GM21529 (cell line): ENCODE measurements at regions not wholly inside any gene's neighbourhood (a gene's known extent, or its start where the extent isn't known, plus 50 kb on each side); places are given as distances from the start of the nearest gene placed in this dataset.
"Not testable (repeated sequence)": the region's sequence is repeated elsewhere in the genome, so short reads cannot be mapped to it uniquely, and the experiment has no call there.

Experiments used
- ATAC-seq: cut with Tn5 transposase; IDR thresholded peaks from one replicate; pipeline ENCODE4 v1.9.1; 2021; ENCODE audit not compliant: unreplicated experiment

DNA sequence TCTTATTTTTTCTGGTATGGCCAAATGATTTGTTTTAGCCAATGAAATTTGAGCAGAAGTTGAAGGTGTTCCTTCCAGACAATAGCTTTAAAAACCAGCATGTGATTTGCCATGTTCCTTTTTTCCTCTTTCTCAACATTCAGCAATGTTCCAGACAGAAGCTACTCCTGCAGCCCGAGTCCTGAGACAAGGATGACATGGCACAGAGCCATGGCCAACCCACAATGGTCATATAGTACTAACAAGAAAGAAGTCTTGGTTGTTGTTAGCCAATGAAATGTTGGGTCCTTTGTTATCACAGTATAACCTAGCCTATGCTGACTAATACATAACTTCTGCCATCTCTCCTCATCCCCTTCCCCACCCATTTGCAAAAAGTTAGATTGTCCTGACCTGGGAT, 211.1 kb upstream of the STT3B start:
- no peak for ATAC-seq

DNA sequence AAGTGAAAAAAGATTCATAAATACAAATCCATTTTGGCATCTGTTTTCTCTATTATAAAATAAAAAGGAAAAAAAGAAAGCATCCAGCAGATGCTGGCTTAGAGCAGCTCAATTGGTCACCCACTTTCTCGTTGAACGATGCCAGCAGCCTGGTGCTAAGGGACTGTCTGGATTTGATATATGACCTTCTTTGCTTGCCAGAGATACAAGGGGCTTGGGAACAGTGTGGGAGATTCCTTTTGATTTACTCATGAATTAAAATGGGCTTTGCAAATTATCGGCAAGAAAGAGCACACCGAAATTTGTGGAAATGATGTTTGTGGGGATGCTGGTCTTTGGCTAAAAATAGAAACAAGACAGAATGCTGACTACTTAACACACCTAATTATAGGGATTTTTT, 210.3 kb upstream of the STT3B start:
- ATAC-seq, result no peak

GRCh38 chr3:31327826-31328357, 204.8 kb upstream of the STT3B start:
- not testable (repeated sequence) for ATAC-seq

- ATAC-seq, result no peak
These were observed 201.4 kb upstream of the STT3B start for GRCh38 chr3:31331278-31331677.

DNA sequence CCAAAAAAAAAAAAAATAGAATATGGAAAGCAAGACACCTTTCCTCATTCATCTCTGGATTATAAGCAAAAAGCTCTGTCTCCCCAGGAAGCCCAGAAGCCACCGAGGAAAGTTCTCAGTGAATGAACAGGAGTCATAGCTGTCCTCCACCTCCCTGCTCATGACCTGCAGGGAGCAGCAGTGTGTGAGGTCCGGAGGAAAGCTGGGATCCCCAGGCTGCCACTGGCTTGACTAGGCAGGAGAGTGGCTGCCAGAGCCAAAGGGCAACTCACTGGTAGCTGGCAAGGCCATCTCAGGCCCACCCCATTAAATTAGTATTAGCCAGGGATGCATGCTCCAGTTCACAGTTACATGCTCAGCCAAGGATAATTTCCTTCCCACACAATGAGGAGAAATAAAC, 191.6 kb upstream of the STT3B start:
- no peak for ATAC-seq

DNA sequence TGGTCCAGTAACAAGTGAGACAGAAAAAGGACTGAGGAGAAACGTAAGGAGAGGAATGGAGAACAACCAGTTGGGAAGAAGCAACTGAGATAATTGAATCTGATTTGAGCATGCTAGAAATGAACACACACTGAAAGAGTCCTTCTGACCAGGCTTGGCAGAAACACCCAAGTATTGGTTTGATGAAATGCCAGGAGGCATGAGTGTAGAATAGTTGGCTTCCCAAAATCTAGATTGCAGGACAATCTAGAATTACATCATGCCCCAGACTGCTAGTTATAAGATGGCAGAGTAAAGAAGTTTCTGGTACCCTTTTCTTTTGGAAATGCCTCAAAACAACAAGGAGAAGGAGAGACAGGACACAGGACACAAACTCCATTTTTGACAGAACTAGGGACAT, 189.7 kb upstream of the STT3B start:
- no peak for ATAC-seq

- ATAC-seq, result no peak
These were observed 187.1 kb upstream of the STT3B start for GRCh38 chr3:31345581-31345980.

DNA sequence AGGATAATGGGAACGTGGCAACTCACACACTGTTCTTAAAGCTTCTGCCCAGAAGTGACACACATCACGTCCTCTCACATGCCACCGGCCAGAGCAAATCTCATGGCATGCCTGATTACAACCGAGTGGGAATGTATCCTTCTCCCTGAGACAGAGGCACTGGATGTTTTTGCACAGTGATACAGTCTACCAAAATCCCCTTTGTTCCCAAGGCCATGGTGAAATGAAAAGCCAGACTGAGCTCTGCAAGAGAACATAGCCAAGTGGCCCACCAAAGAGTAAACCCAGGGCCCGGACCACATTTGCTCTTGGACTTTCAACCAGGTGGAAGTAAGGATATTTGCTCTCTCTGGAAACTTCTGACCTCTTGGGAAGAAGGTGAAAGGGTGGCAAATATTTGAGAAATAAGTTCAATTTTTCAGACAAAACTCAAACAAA, 186.2 kb upstream of the STT3B start:
- no peak for ATAC-seq

DNA sequence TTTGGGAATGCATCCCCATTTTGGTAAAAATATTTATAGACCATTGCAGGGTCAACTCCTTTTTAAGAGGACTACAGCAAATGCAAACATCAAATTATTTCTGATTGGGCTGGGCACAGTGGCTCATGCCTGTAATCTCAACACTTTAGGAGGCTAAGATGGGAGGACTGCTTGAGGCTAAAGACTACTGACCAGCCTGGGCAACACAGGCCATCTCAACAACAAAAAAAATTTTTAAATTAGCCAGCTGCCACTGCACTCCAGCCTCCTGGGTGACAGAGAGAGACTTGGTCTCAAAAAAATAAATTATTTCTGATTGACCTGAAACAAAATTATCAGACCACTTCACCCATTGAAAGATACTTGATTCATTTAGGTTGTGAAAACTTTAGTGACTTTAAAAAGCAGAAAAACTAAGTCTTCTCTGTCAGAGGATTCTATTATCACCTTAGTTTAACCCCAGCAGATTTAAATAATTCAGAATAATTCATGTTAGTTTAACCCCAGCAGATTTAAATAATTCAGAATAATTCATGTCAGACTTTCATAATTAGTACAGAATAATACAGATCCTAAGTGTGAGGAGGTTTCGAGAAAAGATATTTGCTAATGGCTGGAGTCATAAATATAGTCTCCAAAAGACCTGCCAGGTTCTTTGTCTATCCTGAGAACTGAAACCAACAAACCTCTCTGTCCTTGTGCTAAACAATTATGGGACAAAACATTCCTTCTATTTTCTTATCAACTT, 183.6 kb upstream of the STT3B start:
- no peak for ATAC-seq

DNA sequence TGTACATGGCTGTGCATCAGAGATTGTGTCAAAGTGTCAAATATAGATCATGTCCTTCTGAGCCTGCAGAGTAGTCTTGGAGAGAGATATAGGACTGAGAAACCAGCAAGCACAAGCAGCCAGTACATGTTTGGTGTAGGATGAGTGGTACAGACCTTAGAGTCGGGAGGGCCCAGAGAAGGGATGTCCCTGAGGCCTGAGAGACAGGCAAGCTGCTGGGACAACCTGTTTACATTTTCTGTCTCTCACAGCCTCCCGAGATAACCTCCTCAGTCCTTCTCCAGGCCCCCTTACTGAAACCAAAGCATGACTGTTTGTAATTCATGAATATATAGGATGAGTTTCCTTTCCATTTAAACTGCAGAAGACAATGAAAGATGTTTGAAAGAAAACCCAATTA, 182.4 kb upstream of the STT3B start:
- ATAC-seq, result no peak

GRCh38 chr3:31352331-31352730, 180.4 kb upstream of the STT3B start:
- ATAC-seq, result no peak

DNA sequence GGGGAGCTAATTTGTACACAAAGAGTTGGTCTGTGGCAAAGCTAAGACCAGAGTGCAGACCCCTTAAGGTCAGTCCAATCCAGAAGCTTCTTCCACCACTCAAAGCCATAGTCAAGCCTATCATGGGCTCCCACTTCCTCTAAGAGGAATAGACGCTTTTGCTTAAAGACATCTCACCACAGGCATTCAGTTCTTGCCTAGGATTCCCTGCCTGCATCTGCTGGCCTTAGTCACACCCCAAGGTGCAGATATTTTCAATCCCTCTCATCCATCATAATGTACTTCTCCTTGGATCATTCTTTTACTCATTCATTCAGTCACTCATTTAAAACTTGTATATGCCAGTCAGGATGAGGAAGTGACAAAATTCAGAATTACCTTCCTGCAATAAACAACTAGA, 179.6 kb upstream of the STT3B start:
- ATAC-seq, result no peak

DNA sequence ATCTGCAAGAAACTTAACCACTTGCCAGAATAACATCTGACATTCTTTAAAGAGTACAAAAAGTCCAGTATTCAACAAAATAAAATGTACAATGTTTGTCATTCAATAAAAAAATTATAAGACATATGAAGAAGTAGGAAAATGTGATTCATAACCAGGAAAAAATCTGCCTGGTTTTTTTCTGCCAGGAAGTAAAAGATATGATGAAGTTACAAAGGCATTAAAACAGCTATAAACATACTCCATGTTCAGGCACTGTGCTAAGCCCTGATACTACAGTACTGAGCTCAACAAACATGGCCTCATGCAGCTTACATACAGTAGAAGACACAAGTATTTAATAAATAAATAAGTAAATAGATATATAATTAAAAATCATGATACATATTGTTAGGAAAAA, 178.4 kb upstream of the STT3B start:
- no peak for ATAC-seq

- no peak for ATAC-seq
These were observed 176.9 kb upstream of the STT3B start for GRCh38 chr3:31355807-31356206.

DNA sequence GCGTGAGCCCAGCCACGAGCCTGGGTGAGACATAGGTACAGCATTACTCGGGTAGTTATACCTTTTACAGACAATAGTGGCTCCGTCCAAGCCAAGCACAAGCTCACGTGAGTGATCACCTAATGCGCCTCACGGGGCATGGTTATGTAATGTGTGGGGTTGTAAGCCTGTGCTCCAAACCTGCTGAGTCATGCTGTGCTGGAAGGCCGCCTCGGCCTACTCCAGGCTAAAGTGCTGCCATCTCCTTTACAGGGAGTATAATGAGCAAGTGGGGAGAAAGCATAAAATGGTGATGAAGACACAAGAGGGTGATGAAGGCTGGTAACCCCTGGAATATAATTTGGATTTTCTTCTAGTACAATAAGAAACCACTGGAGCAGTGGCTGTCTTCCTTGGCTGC, 175.8 kb upstream of the STT3B start:
- no peak for ATAC-seq

GRCh38 chr3:31357451-31357850, 175.3 kb upstream of the STT3B start:
- no peak for ATAC-seq

- ATAC-seq, result no peak
These were observed 174.2 kb upstream of the STT3B start for GRCh38 chr3:31358473-31359070.

DNA sequence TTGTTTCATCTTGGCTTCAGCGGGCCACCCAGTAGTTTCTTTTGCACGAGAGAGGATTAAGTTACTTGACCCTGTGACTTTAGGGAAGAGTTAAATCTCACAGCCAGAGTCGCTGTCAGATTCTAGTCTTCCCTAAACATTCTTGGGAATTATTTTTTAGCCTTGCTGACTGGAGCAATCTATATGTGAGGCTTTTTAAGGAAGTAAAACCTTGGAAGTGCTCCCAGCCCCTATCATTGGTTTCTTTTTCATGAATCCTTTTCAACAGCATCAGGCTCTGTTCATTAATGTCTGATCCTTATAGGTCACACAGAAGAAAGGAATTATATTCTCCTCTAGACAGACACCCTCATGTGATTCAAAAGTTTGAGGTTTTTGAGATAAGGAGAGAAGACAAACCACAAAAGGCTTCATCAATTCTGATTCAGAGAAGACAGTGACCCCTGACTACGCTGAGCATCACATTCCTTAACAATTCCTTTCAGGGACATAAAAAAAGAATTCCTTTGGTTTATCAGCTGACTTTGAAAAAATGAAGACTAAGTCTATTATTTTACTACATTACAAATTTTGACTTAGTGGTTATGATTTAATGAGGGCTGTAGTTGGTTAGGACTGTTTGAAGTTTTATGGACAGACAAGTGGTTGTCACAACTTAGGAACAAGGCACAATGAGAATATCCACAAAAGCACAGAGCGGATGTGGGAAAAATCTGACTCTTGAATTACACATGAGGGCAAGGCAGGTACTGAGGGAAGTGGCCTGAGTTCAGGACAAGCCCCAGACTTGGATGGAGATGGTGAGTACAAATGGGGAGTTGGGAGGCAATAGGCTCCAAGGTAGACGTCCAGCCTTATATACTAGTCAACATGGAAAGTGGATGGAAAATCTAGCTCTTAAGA, 171.1 kb upstream of the STT3B start:
- ATAC-seq, result no peak

DNA sequence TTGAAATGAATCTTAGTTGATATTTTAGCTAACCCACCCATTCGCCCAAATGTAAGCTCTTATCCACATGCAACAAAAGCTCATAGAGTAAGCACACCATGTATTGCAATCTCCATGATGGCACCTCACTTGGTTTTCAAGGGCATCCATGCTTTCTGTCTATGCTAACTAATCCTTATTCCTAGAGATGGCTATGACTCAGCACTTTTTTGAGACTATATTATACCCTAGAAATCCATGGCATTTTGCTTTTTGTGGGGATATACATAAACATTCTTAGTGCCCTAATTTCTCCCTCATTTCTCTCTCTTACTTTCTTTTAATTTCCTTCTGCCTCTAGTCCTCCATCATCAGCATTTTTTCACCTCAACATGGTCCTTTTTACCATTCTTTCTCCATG, 168.5 kb upstream of the STT3B start:
- ATAC-seq, result no peak

- ATAC-seq, result no peak
These were observed 168.0 kb upstream of the STT3B start for GRCh38 chr3:31364711-31365110.

DNA sequence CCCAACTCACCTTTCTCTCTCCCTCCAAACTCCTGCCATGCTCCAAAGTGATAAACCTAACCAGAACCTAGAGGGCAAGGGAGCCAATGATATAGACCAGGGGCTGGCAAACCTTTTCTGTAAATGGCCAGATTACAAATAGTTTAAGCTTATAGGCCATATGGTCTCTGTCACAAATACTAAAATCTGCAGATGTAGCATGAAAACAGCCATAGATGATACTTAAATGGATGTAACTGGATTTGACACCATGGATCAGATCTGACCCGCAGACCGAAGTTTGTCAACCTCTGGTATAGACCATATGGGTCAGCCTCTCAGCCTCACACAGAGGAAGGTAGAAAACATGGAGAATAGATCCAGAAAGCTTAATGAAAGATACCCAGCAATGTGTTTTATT, 165.2 kb upstream of the STT3B start:
- ATAC-seq, result no peak
